ENCODE measurements at regions not wholly inside any gene's neighbourhood (a gene's known extent, or its start where the extent isn't known, plus 50 kb on each side); places are given as distances from the start of the nearest gene placed in this dataset.

- TF ChIP-seq TEAD4 (IDR thresholded peaks at IDR 0.05; ENCODE audit: low read length): peak; percentile 94
- no peak for TF ChIP-seq TEAD4 (CRISPR knock-in tag; IDR thresholded peaks at IDR 0.05; ENCODE audit: borderline replicate concordance)
- no peak for TF ChIP-seq CHCHD3 (CRISPR knock-in tag; IDR thresholded peaks at IDR 0.05)
- no peak for TF ChIP-seq ZNF347 (CRISPR knock-in tag; IDR thresholded peaks at IDR 0.05; ENCODE audit: low read depth)
- no peak for TF ChIP-seq GATAD2A (IDR thresholded peaks at IDR 0.05)
- no peak for TF ChIP-seq ZSCAN32 (CRISPR knock-in tag; IDR thresholded peaks at IDR 0.05)
- no peak for TF ChIP-seq NR2F6 (CRISPR knock-in tag; IDR thresholded peaks at IDR 0.05)
- TF ChIP-seq KLF16 (IDR thresholded peaks at IDR 0.05): peak; percentile 79
- TF ChIP-seq ZNF644 (tag; IDR thresholded peaks at IDR 0.05; ENCODE audit: low read depth): no peak
- no peak for TF ChIP-seq SLC30A9 (CRISPR knock-in tag; IDR thresholded peaks at IDR 0.05)
- TF ChIP-seq C11orf30 (IDR thresholded peaks at IDR 0.05; ENCODE audit: low read depth): no peak
- no peak for TF ChIP-seq RUNX1 (IDR thresholded peaks at IDR 0.05; ENCODE audit: low read depth)
- TF ChIP-seq ADNP (tag; IDR thresholded peaks at IDR 0.05): peak; percentile 84
- TF ChIP-seq MCM2 (IDR thresholded peaks at IDR 0.05; ENCODE audit: low read depth): no peak
- no peak for TF ChIP-seq HIVEP1 (CRISPR knock-in tag; IDR thresholded peaks at IDR 0.05)
- no peak for TF ChIP-seq PRMT5 (CRISPR knock-in tag; IDR thresholded peaks at IDR 0.05)
- TF ChIP-seq SNIP1 (IDR thresholded peaks at IDR 0.05; ENCODE audit: low read depth): no peak
- no peak for TF ChIP-seq E2F5 (CRISPR knock-in tag; IDR thresholded peaks at IDR 0.05)
- no peak for TF ChIP-seq FOXP4 (CRISPR knock-in tag; IDR thresholded peaks at IDR 0.05; ENCODE audit: borderline replicate concordance)
- TF ChIP-seq BMI1 (IDR thresholded peaks at IDR 0.05; ENCODE audit: low read length): no peak
- TF ChIP-seq ZNF436 (CRISPR knock-in tag; IDR thresholded peaks at IDR 0.05): no peak
- no peak for TF ChIP-seq ILF3 (IDR thresholded peaks at IDR 0.05; ENCODE audit: borderline replicate concordance)
- TF ChIP-seq CEBPZ (IDR thresholded peaks at IDR 0.05; ENCODE audit: borderline replicate concordance, low read depth, low read length): no peak
- no peak for TF ChIP-seq ELF1 (tag; IDR thresholded peaks at IDR 0.05)
- peak; percentile 42; the same call in 1 of the 2 replicates for TF ChIP-seq VEZF1 (CRISPR knock-in tag; IDR thresholded peaks at IDR 0.05)
Observed at GRCh38 chr15:81942157-81942556, 103.7 kb downstream of the MEX3B start (continued).
